HCT116 (cell line): ENCODE measurements at regions not wholly inside any gene's neighbourhood (a gene's known extent, or its start where the extent isn't known, plus 50 kb on each side); places are given as distances from the start of the nearest gene placed in this dataset.

ENCODE experiments used
- ATAC-seq: fragments of 200-7000 bp; cut with Tn5 transposase; 2 replicates; pipeline ENCODE4 v1.9.1; 2020; ENCODE audit warnings: mild to moderate bottlenecking, moderate library complexity
- BruUV-seq: library from RNA; stranded (reverse); fragments of 400-500 nt; replicated peaks from 2 replicates; lab custom pipeline; 2021; lab: Mats Ljungman, UMichigan
- CTCF ChIA-PET: fragments of 300-600 bp; sonication (Branson Sonifier 250); formaldehyde crosslinking; loops from one replicate; lab custom pipeline; 2021; ENCODE audit warnings: antibody characterized with exemption; lab: Charles Lee
- POLR2A ChIA-PET: fragments of 300-600, 350-600 bp; sonication (Branson Sonifier 250); formaldehyde crosslinking; loops from one replicate; lab custom pipeline; 2021; ENCODE audit warnings: antibody characterized with exemption; lab: Charles Lee
- RAD21 ChIA-PET, 2 experiments: fragments of 300-600 bp; sonication (Branson Sonifier 250); formaldehyde crosslinking; loops; one replicate each; lab custom pipeline; 2023; ENCODE audit warnings: low total read pairs in 2 of 2; ENCODE audit not compliant: uncharacterized antibody in 2 of 2, unreplicated experiment in 2 of 2, low non-redundant PET in 1 of 2; lab: Charles Lee
- DNase-seq: peaks from one replicate; pipeline ENCODE4 v3.0.0-alpha.2; 2010; ENCODE audit warnings: low read depth, low spot score
- H2AFZ ChIP-seq: fragments of 200-600 bp; shearing (Covaris generic), sonication (generic); 2 replicates; pipeline ENCODE4 v1.6.1; 2017; ENCODE audit warnings: low read depth, mixed run types, mixed read lengths, antibody characterized with exemption, low read length; ENCODE audit not compliant: poor library complexity, severe bottlenecking
- H3K27ac ChIP-seq: 2 replicates; pipeline ENCODE4 v1.5.1; 2012; ENCODE audit warnings: low read depth, low read length
- H3K27me3 ChIP-seq: fragments of 200-600 bp; sonication (generic); 2 replicates; pipeline ENCODE4 v1.6.1; 2016; ENCODE audit warnings: mixed run types, low read length, mixed read lengths; ENCODE audit not compliant: insufficient read depth
- H3K36me3 ChIP-seq, 2 experiments: fragments of 200-500 bp in 1 of 2; fragments of 200-600 bp in 1 of 2; sonication (Bioruptor generic) in 1 of 2; sonication (generic) in 1 of 2; 2 replicates each; pipeline versions ENCODE4 v1.5.1 to v1.6.1; 2014 to 2016; ENCODE audit warnings: low read length in 2 of 2, inconsistent platforms in 1 of 2, mixed read lengths in 1 of 2, mixed run types in 1 of 2; ENCODE audit not compliant: insufficient read depth in 2 of 2, control insufficient read depth in 1 of 2
- H3K4me1 ChIP-seq, 2 experiments: fragments of 200-600 bp in 1 of 2; sonication (generic) in 1 of 2; 2 replicates each; pipeline versions ENCODE4 v1.5.1 to v1.6.1; 2012 to 2017; ENCODE audit warnings: low read length in 2 of 2, inconsistent platforms in 1 of 2, mild to moderate bottlenecking in 1 of 2, mixed read lengths in 1 of 2, mixed run types in 1 of 2, moderate library complexity in 1 of 2; ENCODE audit not compliant: insufficient read depth in 2 of 2, control insufficient read depth in 1 of 2
- H3K4me2 ChIP-seq: fragments of 200-600 bp; sonication (generic); 2 replicates; pipeline ENCODE4 v1.6.1; 2017; ENCODE audit warnings: mixed run types, low read length, mixed read lengths
- H3K4me3 ChIP-seq, 2 experiments: fragments of 200-600 bp in 1 of 2; sonication (generic) in 1 of 2; replicated peaks in 1 of 2; 2 replicates each; pipeline ENCODE4 v1.5.1; 2011 to 2016; ENCODE audit warnings: low read length in 2 of 2, control low read depth in 1 of 2, low read depth in 1 of 2, mild to moderate bottlenecking in 1 of 2, mixed read lengths in 1 of 2, mixed run types in 1 of 2
- H3K79me2 ChIP-seq: fragments of 200-600 bp; sonication (generic); 2 replicates; pipeline ENCODE4 v1.6.1; 2017; ENCODE audit warnings: mild to moderate bottlenecking, mixed run types, low read length, moderate library complexity, mixed read lengths; ENCODE audit not compliant: insufficient read depth
- H3K9ac ChIP-seq: fragments of 200-600 bp; sonication (generic); 2 replicates; pipeline ENCODE4 v1.6.1; 2016; ENCODE audit warnings: low read length, mixed read lengths
- H3K9me2 ChIP-seq: fragments of 200-600 bp; sonication (generic), shearing (Covaris generic); 2 replicates; pipeline ENCODE4 v1.6.1; 2017; ENCODE audit warnings: mixed run types, mild to moderate bottlenecking, moderate library complexity; ENCODE audit not compliant: insufficient read depth
- H3K9me3 ChIP-seq, 2 experiments: fragments of 200-500 bp in 1 of 2; fragments of 200-600 bp in 1 of 2; sonication (Bioruptor generic) in 1 of 2; sonication (generic) in 1 of 2; 2 replicates each; pipeline ENCODE4 v1.6.1; 2014 to 2017; ENCODE audit warnings: low read length in 2 of 2, mixed read lengths in 2 of 2, inconsistent platforms in 1 of 2, low read depth in 1 of 2, mild to moderate bottlenecking in 1 of 2, mixed run types in 1 of 2, moderate library complexity in 1 of 2; ENCODE audit not compliant: control insufficient read depth in 1 of 2, insufficient read depth in 1 of 2
- H4K20me1 ChIP-seq: fragments of 200-600 bp; sonication (generic), shearing (Covaris generic); 2 replicates; pipeline ENCODE4 v1.6.1; 2017; ENCODE audit warnings: mixed run types, mild to moderate bottlenecking, moderate library complexity; ENCODE audit not compliant: insufficient read depth
- CBX3 ChIP-seq: IDR thresholded peaks from 2 replicates; pipeline ENCODE4 v1.6.1; 2012; ENCODE audit warnings: low read depth
- CEBPB ChIP-seq: IDR thresholded peaks from 2 replicates; pipeline ENCODE4 v1.6.1; 2012; ENCODE audit warnings: low read depth
- EGR1 ChIP-seq: IDR thresholded peaks from 2 replicates; pipeline ENCODE4 v1.6.1; 2012; ENCODE audit warnings: low read depth
- ELF1 ChIP-seq: IDR thresholded peaks from 2 replicates; pipeline ENCODE4 v1.6.1; 2012; ENCODE audit warnings: low read depth, borderline replicate concordance
- EZH2 ChIP-seq: fragments of 200-600 bp; sonication (generic); IDR thresholded peaks from 2 replicates; pipeline ENCODE4 v1.6.1; 2017; ENCODE audit warnings: antibody characterized with exemption, mixed run types
- FOSL1 ChIP-seq: IDR thresholded peaks from 2 replicates; pipeline ENCODE4 v1.6.1; 2012; ENCODE audit warnings: low read depth
- POLR2A ChIP-seq: IDR thresholded peaks from 2 replicates; pipeline ENCODE4 v1.7.0; 2011; ENCODE audit warnings: borderline replicate concordance; ENCODE audit not compliant: insufficient read depth, insufficient read length; ENCODE audit errors: extremely low read depth
- RAD21 ChIP-seq: IDR thresholded peaks from 2 replicates; pipeline ENCODE4 v1.6.1; 2012; ENCODE audit warnings: low read depth, mild to moderate bottlenecking
- REST ChIP-seq: IDR thresholded peaks from 2 replicates; pipeline ENCODE4 v1.6.1; 2012; ENCODE audit warnings: low read depth
- SIN3A ChIP-seq: IDR thresholded peaks from 2 replicates; pipeline ENCODE4 v1.6.1; 2012; ENCODE audit warnings: low read depth
- SP1 ChIP-seq: IDR thresholded peaks from 2 replicates; pipeline ENCODE4 v1.6.1; 2012; ENCODE audit warnings: low read depth
- TCF7L2 ChIP-seq: IDR thresholded peaks from 2 replicates; pipeline ENCODE4 v1.7.0; 2011; ENCODE audit warnings: borderline replicate concordance, inconsistent platforms; ENCODE audit not compliant: insufficient read depth, insufficient read length; ENCODE audit errors: extremely low read depth
- YY1 ChIP-seq: IDR thresholded peaks from 2 replicates; pipeline ENCODE4 v1.6.1; 2011; ENCODE audit warnings: low read length, low read depth, moderate library complexity, mild to moderate bottlenecking; ENCODE audit not compliant: insufficient replicate concordance; ENCODE audit errors: extremely low read depth
- ZBTB33 ChIP-seq: IDR thresholded peaks from 2 replicates; pipeline ENCODE4 v1.6.1; 2011; ENCODE audit warnings: mild to moderate bottlenecking, low read length, moderate library complexity; ENCODE audit not compliant: insufficient replicate concordance; ENCODE audit errors: extremely low read depth
- ZFX ChIP-seq: fragments of 450-650 bp; IDR thresholded peaks from 2 replicates; pipeline ENCODE4 v1.6.1; 2017
- ZNF274 ChIP-seq: fragments of 200-500 bp; sonication (Bioruptor generic); IDR thresholded peaks from 2 replicates; pipeline ENCODE4 v1.6.1; 2014; ENCODE audit warnings: mild to moderate bottlenecking, low read depth, low read length, inconsistent platforms
- intact Hi-C: fragments of 100-400 bp; cut with micrococcal nuclease; formaldehyde crosslinking; loops from 2 replicates; pipeline ENCODE4 v1.10.0; 2022
- TF ChIP-seq, protein P1 (sequence below): IDR thresholded peaks from 2 replicates; pipeline ENCODE4 v1.6.1; 2012

- Histone ChIP-seq H4K20me1 (no peaks in the 10 kb centered on the region), H3K9me2 (no peaks in the 10 kb centered on the region), H3K36me3 (no peaks in the 10 kb centered on the region), H3K27ac (no peak overlapping the region), H3K9me3 (peaks cover 15 to 16% of the 10 kb centered on the region in 2 experiments; a peak in 2 of 4 replicates), H2AFZ (no peak overlapping the region), H3K79me2 (no peaks in the 10 kb centered on the region), H3K4me1 (no peaks in the 10 kb centered on the region), H3K4me2 (no peak overlapping the region), H3K9ac (no peak overlapping the region), H3K4me3 (no peak overlapping the region), H3K27me3 (no peaks in the 10 kb centered on the region)
- no peak for DNase-seq
- no TSS peak for BruUV-seq
- intact Hi-C loops, result no loop called here
- ATAC-seq, result no peak
- POLR2A ChIA-PET, result no interaction called here
- CTCF ChIA-PET, result no interaction called here
- no peak for TF ChIP-seq CBX3
- no peak for TF ChIP-seq EZH2
- no peak for TF ChIP-seq POLR2A
- no peak for TF ChIP-seq TCF7L2
- TF ChIP-seq SIN3A, result no peak
- TF ChIP-seq, protein P1, sequence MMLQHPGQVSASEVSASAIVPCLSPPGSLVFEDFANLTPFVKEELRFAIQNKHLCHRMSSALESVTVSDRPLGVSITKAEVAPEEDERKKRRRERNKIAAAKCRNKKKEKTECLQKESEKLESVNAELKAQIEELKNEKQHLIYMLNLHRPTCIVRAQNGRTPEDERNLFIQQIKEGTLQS, result no peak
- no peak for TF ChIP-seq ZNF274
- TF ChIP-seq EGR1, result no peak
- no peak for TF ChIP-seq SP1
- no peak for TF ChIP-seq FOSL1
- TF ChIP-seq CEBPB, result no peak
- TF ChIP-seq RAD21, result no peak
- TF ChIP-seq ELF1, result no peak
- no peak for TF ChIP-seq ZBTB33
- TF ChIP-seq YY1, result no peak
- TF ChIP-seq REST, result no peak
- TF ChIP-seq ZFX, result no peak
- RAD21 ChIA-PET, result no interaction called here
Observed at GRCh38 chr14:84519836-84520235, 1010.1 kb upstream of the FLRT2 start.
